OCI-LY7 (cell line): ENCODE measurements at regions not wholly inside any gene's neighbourhood (a gene's known extent, or its start where the extent isn't known, plus 50 kb on each side); places are given as distances from the start of the nearest gene placed in this dataset.

ENCODE experiments used
- CTCF ChIP-seq: fragments of 200-600 bp; sonication (generic); conservative IDR thresholded peaks from 2 replicates; pipeline ENCODE4 v1.5.1; 2014; ENCODE audit warnings: mild to moderate bottlenecking, antibody characterized with exemption, low read length, moderate library complexity, mixed read lengths
- EZH2phosphoT487 ChIP-seq: fragments of 200-600 bp; sonication (generic); IDR thresholded peaks from 2 replicates; pipeline ENCODE4 v1.6.1; 2018; ENCODE audit warnings: low read depth, borderline replicate concordance, mild to moderate bottlenecking, mixed run types, antibody characterized with exemption, low read length, moderate library complexity, mixed read lengths

DNA sequence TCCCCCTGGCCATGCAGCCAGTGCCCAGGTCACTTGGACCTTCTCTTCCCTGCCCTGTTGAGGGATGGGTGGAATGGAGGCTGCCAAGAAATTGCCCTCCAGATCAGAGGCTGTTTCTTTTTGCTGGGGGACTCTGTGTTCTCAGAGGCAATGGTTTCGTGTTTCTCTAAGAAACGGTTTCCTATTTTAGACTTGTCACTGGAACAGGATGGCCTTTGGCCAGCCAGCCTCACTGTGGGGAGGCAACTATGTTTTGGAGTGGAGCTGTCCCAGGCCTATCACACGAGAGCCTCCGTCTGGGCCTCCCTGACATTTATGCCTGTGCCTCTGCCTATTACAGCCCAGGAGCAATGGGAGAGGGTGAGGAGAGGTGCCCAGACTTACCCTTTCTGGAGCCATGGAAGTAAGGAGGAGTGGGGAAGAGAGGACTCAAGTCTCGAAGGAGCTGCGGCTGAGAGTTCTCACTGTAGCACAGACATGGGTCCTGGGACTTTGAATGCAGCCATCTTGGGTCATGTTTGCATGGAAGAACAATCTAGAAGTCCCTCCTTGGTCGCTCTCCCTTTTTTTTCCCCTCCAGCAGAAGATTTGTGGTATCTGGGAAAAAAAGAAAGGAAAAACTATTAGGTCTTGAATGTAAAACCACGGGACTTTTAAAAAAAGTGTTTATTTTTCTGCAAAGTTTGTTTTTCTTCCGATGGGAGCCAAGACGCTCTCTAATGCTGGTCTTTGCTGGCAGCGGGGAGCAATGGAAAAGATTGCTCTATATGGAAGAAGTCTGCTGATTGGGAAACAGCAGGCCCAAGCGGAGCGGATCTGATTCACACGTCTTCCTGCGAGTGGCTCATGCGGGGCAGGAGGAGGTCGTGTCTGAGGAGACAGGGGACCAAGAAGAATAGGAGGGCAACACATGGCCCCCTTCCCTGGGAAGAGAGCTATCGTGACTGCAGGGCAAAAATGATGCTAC, 219.2 kb downstream of the FOXD2 start:
- no peak for TF ChIP-seq EZH2phosphoT487
- no peak for TF ChIP-seq CTCF
